BLaER1 (cell line): ENCODE measurements at regions not wholly inside any gene's neighbourhood (a gene's known extent, or its start where the extent isn't known, plus 50 kb on each side); places are given as distances from the start of the nearest gene placed in this dataset.
"Not testable (repeated sequence)": the region's sequence is repeated elsewhere in the genome, so short reads cannot be mapped to it uniquely, and the experiment has no call there.

Experiments
- H3K27ac ChIP-seq: shearing (Covaris generic); formaldehyde crosslinking; 2 replicates; pipeline ENCODE4 v1.8.1; 2022
- H3K27me3 ChIP-seq: shearing (Covaris generic); formaldehyde crosslinking; 2 replicates; pipeline ENCODE4 v1.8.1; 2022
- H3K36me3 ChIP-seq: shearing (Covaris generic); formaldehyde crosslinking; 2 replicates; pipeline ENCODE4 v1.8.1; 2022
- H3K4me1 ChIP-seq: shearing (Covaris generic); formaldehyde crosslinking; 2 replicates; pipeline ENCODE4 v1.8.1; 2022
- H3K4me2 ChIP-seq: shearing (Covaris generic); formaldehyde crosslinking; 2 replicates; pipeline ENCODE4 v1.8.1; 2022
- H3K4me3 ChIP-seq: shearing (Covaris generic); formaldehyde crosslinking; 2 replicates; pipeline ENCODE4 v1.8.1; 2022
- H3K9ac ChIP-seq: shearing (Covaris generic); formaldehyde crosslinking; 2 replicates; pipeline ENCODE4 v1.8.1; 2022
- H3K9me3 ChIP-seq: shearing (Covaris generic); formaldehyde crosslinking; 2 replicates; pipeline ENCODE4 v1.8.1; 2022
- H4K20me1 ChIP-seq: shearing (Covaris generic); formaldehyde crosslinking; 2 replicates; pipeline ENCODE4 v1.8.1; 2022
- Cebpa-rat ChIP-seq: shearing (Covaris generic); IDR thresholded peaks from 2 replicates; pipeline ENCODE4 v1.8.1; 2022

DNA sequence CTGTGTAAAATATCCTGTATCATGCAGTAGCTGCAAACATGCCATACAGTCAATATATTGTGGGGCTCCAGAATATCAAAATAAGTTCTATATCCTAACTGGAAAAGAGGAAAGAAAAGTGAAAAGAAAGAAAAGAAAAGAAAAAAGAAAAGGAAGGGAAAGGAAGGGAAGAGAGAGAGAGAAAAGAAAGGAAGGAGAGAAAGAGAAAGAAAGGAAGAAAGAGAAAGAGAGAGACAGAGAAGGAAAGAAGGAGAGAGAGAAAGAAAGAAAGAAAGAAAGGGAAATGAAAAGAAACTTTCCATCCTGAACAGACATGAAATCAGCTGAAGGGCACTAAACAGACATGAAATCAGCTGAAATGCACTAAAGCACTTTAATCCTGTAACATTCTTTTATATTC lies 288.4 kb upstream of the NCKAP5 start:
- Histone ChIP-seq H3K4me2 (no peak overlapping the region), H3K27me3 (no peaks in the 10 kb centered on the region), H3K9ac (no peak overlapping the region), H3K4me1 (no peaks in the 10 kb centered on the region), H4K20me1 (no peaks in the 10 kb centered on the region), H3K27ac (no peak overlapping the region), H3K36me3 (no peaks in the 10 kb centered on the region), H3K9me3 (peaks cover 23% of the 10 kb centered on the region), H3K4me3 (no peak overlapping the region)
- no peak for TF ChIP-seq Cebpa-rat

DNA sequence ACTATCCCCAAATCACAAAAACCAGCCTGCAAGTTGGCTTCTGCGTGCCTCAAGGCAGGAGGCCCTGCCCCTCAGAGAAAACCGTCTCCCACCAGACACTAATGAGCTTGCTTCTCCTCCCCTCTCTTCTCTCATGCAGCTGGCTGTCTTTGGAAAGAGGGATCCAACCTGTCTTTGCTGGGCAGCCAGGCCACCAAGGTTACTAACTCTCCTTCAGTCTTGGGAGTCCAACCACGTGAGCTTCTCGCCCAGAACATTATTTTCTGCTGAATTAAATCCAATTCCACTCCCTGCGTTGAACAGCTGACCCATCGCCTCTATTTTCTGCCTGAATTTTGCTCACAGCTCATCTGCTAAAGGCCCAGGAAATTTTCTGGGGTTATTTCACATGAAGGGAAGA lies 291.3 kb upstream of the NCKAP5 start:
- TF ChIP-seq Cebpa-rat: no peak
- Histone ChIP-seq H3K9ac (no peak overlapping the region), H3K9me3 (no peaks in the 10 kb centered on the region), H3K4me2 (no peak overlapping the region), H3K27me3 (no peaks in the 10 kb centered on the region), H3K36me3 (no peaks in the 10 kb centered on the region), H3K4me1 (no peaks in the 10 kb centered on the region), H3K27ac (no peak overlapping the region), H3K4me3 (no peak overlapping the region), H4K20me1 (no peaks in the 10 kb centered on the region)

DNA sequence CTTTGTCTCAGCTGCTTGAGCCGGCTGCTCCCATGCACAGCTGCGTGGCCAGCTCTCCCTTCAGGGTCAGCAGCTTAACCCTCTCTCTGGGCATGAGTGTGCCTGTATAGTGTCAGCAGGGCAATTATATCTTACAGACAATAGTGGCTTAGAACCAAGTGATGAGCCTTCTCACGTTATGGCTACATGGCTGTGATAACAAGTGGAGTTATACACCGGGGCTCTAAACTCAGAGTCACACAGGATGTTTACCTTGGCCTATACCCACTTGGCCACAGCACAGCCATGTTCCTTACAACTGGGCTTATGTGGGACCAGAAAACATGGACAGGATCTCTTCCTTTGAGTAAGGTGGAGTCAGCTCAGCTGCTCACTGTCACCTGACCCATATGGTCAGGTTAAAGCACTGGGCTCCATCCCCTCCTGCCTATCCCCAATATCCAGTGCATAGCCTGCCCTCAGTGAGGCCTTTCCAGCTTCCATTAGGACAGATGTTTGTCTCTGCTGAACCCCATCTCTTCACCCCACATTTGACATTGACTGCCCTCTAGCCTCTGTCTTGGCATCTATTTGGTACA lies 294.2 kb upstream of the NCKAP5 start:
- no peak overlapping the region for H3K9ac ChIP-seq
- no peak overlapping the region for H3K4me3 ChIP-seq
- no peak overlapping the region for H3K27ac ChIP-seq
- no peaks in the 10 kb centered on the region for H3K4me1 ChIP-seq
- no peaks in the 10 kb centered on the region for H3K9me3 ChIP-seq
- no peak for TF ChIP-seq Cebpa-rat
- no peak overlapping the region for H3K4me2 ChIP-seq
- no peaks in the 10 kb centered on the region for H3K36me3 ChIP-seq
- no peaks in the 10 kb centered on the region for H4K20me1 ChIP-seq
- H3K27me3 ChIP-seq: no peaks in the 10 kb centered on the region

DNA sequence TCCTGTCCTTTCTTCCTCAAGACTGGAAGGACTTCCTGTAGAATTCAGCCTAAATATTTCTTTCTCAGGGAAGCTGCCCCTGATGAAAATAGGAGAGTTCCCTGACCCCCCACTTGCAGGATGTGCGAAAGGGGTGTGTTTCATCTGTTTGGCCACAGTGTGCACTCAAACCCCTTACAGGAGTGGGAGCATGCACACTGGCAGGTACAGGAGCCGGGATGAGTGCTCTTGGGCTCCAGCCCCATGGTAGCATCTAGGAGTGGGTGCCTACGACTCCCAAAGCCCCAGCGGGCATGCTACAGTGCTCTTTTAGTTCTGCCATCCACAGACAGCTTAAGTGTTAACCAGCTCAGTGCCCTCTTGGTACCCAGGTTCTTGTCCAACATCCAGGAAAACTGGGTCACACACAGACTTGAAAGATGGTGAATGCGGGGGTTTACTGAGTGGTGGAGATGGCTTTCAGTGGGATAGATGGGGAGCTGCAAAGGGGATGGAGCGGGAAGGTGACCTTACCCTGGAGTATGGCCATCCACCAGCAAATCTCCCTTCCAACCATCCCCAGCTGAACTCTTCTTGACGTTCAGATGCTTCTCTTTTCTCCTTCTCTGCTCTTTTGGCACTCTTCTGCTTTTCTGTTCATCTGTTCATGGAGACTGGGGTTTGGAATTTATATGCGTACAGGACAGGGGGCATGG lies 295.0 kb upstream of the NCKAP5 start:
- no peak overlapping the region for H3K27ac ChIP-seq
- H3K9me3 ChIP-seq: no peaks in the 10 kb centered on the region
- no peak overlapping the region for H3K4me3 ChIP-seq
- H3K4me1 ChIP-seq: no peaks in the 10 kb centered on the region
- H3K27me3 ChIP-seq: no peaks in the 10 kb centered on the region
- no peak overlapping the region for H3K4me2 ChIP-seq
- no peaks in the 10 kb centered on the region for H3K36me3 ChIP-seq
- no peaks in the 10 kb centered on the region for H4K20me1 ChIP-seq
- H3K9ac ChIP-seq: no peak overlapping the region
- TF ChIP-seq Cebpa-rat: no peak

DNA sequence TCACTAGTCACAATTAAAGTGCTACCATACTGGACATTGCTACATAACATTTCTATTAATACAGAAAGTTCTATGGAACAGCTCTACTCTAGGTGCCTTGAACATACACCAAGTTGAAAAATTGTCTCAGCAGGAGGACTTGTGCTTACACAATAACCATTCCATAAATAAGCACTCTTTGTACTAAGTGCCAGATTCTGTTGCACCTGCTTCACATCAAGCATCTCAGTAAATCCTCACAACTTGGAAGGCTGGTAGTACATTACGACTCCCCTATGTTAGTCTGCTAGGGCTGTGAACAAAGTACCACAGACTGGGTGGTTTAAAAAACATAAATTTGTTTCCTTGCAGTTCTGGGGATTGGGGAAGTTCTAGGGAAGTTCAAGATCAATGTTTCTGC lies 296.9 kb upstream of the NCKAP5 start:
- no peaks in the 10 kb centered on the region for H3K4me1 ChIP-seq
- H3K36me3 ChIP-seq: no peaks in the 10 kb centered on the region
- no peak overlapping the region for H3K4me3 ChIP-seq
- no peaks in the 10 kb centered on the region for H4K20me1 ChIP-seq
- H3K27me3 ChIP-seq: no peaks in the 10 kb centered on the region
- no peaks in the 10 kb centered on the region for H3K9me3 ChIP-seq
- H3K4me2 ChIP-seq: no peak overlapping the region
- TF ChIP-seq Cebpa-rat: no peak
- no peak overlapping the region for H3K27ac ChIP-seq
- H3K9ac ChIP-seq: no peak overlapping the region

DNA sequence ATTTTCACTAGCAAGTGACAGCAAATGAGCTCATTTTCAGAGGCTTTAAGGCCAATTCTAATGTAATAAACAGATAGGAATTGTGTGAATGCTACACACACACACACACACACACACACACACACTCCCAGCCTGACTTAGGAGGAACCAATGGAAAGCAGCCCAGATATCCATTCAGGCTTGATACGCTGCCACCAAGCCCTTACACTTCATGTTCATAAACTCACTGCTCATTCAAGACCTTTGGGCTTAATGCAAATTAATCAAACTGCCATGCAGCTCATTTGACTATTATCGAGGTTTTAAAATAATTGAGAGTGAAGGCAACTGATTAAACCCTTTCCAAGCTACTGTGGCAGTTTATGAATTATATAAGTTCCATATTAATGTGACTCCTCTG lies 298.9 kb upstream of the NCKAP5 start:
- no peaks in the 10 kb centered on the region for H4K20me1 ChIP-seq
- H3K27ac ChIP-seq: no peak overlapping the region
- H3K9ac ChIP-seq: no peak overlapping the region
- TF ChIP-seq Cebpa-rat: no peak
- H3K36me3 ChIP-seq: no peaks in the 10 kb centered on the region
- H3K4me3 ChIP-seq: no peak overlapping the region
- 0 out of 2 replicates have a peak, but pooled peaks cover 2% of the 10 kb centered on the region for H3K9me3 ChIP-seq
- no peaks in the 10 kb centered on the region for H3K4me1 ChIP-seq
- H3K4me2 ChIP-seq: no peak overlapping the region
- H3K27me3 ChIP-seq: no peaks in the 10 kb centered on the region

DNA sequence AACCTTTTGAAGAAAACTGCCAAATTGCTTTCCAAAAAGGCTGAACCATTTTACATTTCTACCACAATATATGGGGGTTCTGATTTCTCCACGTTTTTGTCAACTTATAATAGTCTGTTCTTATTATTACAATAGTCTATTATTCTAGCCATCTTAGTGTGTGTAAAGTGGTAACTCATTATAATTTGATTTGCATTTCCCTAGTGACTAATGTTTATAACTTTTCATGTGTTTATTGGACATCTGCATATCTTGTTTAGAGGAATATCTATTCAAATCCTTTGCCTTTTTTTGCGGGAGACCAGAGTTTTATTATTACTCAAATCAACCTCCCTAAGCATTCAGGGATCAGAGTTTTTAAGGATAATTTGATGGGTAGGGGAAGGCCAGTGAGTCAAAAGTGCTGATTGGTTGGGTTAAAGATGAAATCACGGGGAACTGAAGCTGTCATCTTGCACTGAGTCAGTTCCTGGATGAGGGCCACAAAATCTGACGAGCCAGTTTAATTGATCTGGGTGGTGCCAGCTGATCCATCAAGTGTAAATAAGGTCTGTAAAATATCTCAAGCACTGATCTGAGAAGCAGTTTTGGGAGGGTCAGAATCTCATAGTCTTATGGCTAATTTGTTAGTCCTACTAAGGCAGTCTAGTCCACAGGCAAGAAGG lies 303.4 kb upstream of the NCKAP5 start:
- H3K36me3 ChIP-seq: no peaks in the 10 kb centered on the region
- no peaks in the 10 kb centered on the region for H3K27me3 ChIP-seq
- no peak overlapping the region for H3K9ac ChIP-seq
- H3K4me1 ChIP-seq: no peaks in the 10 kb centered on the region
- no peak overlapping the region for H3K4me2 ChIP-seq
- H4K20me1 ChIP-seq: no peaks in the 10 kb centered on the region
- TF ChIP-seq Cebpa-rat: no peak
- no peak overlapping the region for H3K27ac ChIP-seq
- H3K9me3 ChIP-seq: peaks cover 8% of the 10 kb centered on the region
- H3K4me3 ChIP-seq: no peak overlapping the region

DNA sequence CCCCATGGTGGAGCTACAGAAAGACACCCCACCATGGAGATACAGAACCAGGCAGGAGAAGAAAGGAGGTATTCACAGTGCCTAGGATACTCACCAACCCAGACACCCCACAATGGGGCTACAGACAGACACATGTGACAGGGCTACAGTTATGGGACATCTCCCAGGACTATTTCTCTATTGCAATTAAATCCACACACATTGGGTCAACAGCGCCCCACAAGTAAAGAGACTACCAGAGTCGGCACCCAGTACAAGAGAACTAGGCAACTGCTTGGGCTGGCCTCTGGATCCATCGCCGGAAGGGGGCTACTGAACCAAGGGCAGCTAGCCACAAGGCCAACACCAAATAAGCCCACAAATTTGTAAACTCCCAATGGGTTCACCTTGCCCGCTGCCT lies 310.1 kb upstream of the NCKAP5 start:
- Histone ChIP-seq H3K27ac (no peak overlapping the region), H3K36me3 (no peaks in the 10 kb centered on the region), H3K4me1 (no peaks in the 10 kb centered on the region), H3K4me3 (no peak overlapping the region), H4K20me1 (no peaks in the 10 kb centered on the region), H3K27me3 (no peaks in the 10 kb centered on the region), H3K9ac (no peak overlapping the region), H3K4me2 (no peak overlapping the region), H3K9me3 (peaks cover 2% of the 10 kb centered on the region)
- no peak for TF ChIP-seq Cebpa-rat

DNA sequence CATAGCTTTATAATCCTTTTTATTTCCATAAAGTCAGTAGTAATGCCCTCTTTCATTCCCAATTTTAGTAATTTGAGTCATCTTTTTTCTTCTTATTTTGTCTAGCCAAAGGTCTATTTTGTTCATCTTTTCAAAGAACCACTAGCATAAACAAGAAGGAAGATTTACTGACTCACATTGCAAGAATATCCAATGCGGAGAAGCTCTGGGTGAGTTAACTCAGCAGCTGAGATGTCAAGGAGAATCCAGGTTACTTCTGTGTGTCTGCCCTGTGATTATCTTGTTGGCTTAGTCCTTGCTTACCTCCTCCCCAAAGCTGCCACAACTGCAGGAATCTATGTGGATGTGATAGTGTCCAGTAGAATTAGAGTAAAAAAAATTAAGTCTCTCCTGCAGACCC lies 311.4 kb upstream of the NCKAP5 start:
- Histone ChIP-seq H3K27me3 (no peaks in the 10 kb centered on the region), H4K20me1 (no peaks in the 10 kb centered on the region), H3K9ac (no peak overlapping the region), H3K4me3 (no peak overlapping the region), H3K36me3 (no peaks in the 10 kb centered on the region), H3K4me1 (peaks cover under 1% of the 10 kb centered on the region; the same call in 1 of the 2 replicates), H3K9me3 (no peaks in the 10 kb centered on the region), H3K4me2 (no peak overlapping the region), H3K27ac (no peak overlapping the region)
- no peak for TF ChIP-seq Cebpa-rat

DNA sequence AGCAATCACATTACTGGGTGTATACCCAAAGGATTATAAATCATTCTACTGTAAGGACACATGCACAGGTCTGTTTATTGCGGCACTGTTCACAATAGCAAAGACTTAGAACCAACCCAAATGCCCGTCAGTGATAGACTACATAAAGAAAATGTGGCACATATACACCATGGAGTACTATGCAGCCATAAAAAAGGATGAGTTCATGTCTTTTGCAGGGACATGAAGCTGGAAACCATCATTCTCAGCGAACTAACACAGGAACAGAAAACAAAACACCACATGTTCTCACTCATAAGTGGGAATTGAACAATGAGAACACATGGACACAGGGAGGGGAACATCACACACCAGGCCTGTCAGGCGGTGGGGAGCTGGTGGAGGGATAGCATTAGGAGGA lies 313.9 kb upstream of the NCKAP5 start:
- not testable (repeated sequence) for H3K36me3 ChIP-seq, H3K4me3 ChIP-seq, H3K4me2 ChIP-seq, H4K20me1 ChIP-seq, H3K9me3 ChIP-seq, H3K27ac ChIP-seq, H3K27me3 ChIP-seq, H3K9ac ChIP-seq
- peaks cover 21% of the 10 kb centered on the region for H3K4me1 ChIP-seq
